PC-3 (cell line): ENCODE measurements at regions not wholly inside any gene's neighbourhood (a gene's known extent, or its start where the extent isn't known, plus 50 kb on each side); places are given as distances from the start of the nearest gene placed in this dataset.

Experiments
- EZH2 ChIP-seq: fragments of 300-600 bp; sonication (generic); IDR thresholded peaks from one replicate; pipeline ENCODE4 v1.6.1; 2017; ENCODE audit warnings: antibody characterized with exemption, mild to moderate bottlenecking, low read length; ENCODE audit not compliant: unreplicated experiment
- EZH2phosphoT487 ChIP-seq: fragments of 300-600 bp; sonication (generic); IDR thresholded peaks from 2 replicates; pipeline ENCODE4 v1.6.1; 2018; ENCODE audit warnings: mild to moderate bottlenecking, antibody characterized with exemption, low read length, borderline replicate concordance
- TF ChIP-seq, protein P1 (sequence below): fragments of 300-600 bp; sonication (generic); conservative IDR thresholded peaks from 2 replicates; pipeline ENCODE4 v1.5.1; 2017; ENCODE audit warnings: antibody characterized with exemption, low read depth, mild to moderate bottlenecking, low read length

DNA sequence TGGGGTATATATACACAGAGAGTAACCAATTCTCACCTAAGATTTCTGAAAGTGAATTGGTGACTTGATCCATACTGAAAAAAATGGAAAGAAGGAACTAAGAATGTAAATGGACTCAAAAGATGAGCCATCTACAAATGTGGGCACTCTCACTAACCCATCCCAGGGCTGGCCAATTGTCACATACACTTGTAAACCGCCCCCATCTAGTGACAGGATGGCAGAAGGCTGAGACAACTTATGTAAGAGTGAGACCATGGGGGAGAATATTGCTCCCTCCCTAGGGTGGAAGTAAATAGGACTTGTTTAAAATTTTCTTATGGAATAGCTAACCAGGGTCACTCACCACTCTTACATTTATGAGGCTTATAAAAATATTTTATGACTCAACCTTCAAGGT lies 377.1 kb upstream of the ISX start:
- TF ChIP-seq EZH2phosphoT487 (no peak), EZH2 (no peak)
- TF ChIP-seq, protein P1, sequence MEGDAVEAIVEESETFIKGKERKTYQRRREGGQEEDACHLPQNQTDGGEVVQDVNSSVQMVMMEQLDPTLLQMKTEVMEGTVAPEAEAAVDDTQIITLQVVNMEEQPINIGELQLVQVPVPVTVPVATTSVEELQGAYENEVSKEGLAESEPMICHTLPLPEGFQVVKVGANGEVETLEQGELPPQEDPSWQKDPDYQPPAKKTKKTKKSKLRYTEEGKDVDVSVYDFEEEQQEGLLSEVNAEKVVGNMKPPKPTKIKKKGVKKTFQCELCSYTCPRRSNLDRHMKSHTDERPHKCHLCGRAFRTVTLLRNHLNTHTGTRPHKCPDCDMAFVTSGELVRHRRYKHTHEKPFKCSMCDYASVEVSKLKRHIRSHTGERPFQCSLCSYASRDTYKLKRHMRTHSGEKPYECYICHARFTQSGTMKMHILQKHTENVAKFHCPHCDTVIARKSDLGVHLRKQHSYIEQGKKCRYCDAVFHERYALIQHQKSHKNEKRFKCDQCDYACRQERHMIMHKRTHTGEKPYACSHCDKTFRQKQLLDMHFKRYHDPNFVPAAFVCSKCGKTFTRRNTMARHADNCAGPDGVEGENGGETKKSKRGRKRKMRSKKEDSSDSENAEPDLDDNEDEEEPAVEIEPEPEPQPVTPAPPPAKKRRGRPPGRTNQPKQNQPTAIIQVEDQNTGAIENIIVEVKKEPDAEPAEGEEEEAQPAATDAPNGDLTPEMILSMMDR = no peak
